ENCODE measurements at regions not wholly inside any gene's neighbourhood (a gene's known extent, or its start where the extent isn't known, plus 50 kb on each side); places are given as distances from the start of the nearest gene placed in this dataset.
"Not testable (repeated sequence)": the region's sequence is repeated elsewhere in the genome, so short reads cannot be mapped to it uniquely, and the experiment has no call there.

- no peak for DNase-seq (ENCODE audit: low read depth)
These were observed 107.6 kb downstream of the GOSR1 start for GRCh38 chr17:30584810-30585209.

- DNase-seq (ENCODE audit: low read depth), result no peak
These were observed 103.7 kb downstream of the GOSR1 start for GRCh38 chr17:30580916-30581315.

GRCh38 chr17:30579610-30580315 is 102.6 kb downstream of the GOSR1 start:
- DNase-seq (ENCODE audit: low read depth), result no peak

GRCh38 chr17:30578015-30578717 is 101.0 kb downstream of the GOSR1 start:
- not testable (repeated sequence) for DNase-seq (ENCODE audit: low read depth)
